ENCODE measurements at regions not wholly inside any gene's neighbourhood (a gene's known extent, or its start where the extent isn't known, plus 50 kb on each side); places are given as distances from the start of the nearest gene placed in this dataset.

- DNase-seq: no peak
These were observed 511.8 kb downstream of the CPS1 start for GRCh38 chr2:211068108-211068780.

- DNase-seq: no peak
These were observed 514.1 kb downstream of the CPS1 start for GRCh38 chr2:211070547-211070946.

GRCh38 chr2:211077216-211077767 lies 520.9 kb downstream of the CPS1 start:
- no peak for DNase-seq

DNA sequence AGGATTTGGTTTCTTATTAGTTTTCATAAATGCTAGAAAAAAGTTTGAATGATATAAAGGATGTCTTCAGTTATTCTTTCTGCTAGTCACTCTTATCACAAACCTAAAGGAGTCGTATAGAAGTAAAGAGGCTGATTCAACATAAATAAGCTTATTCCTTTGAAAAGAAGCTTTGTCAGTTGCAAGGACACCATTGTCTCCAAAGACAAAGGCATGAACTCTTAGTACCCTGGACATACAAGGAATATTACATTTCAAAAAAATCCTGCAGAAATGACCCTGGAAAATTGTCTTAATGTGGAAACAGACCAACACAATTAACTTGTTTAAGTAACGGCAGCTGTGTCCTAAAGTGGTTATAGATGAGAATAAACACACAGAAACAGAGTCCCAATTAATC lies 528.0 kb downstream of the CPS1 start:
- DNase-seq: no peak

- no peak for DNase-seq
These were observed 528.8 kb downstream of the CPS1 start for GRCh38 chr2:211085056-211085680.

GRCh38 chr2:211086049-211086448 lies 529.6 kb downstream of the CPS1 start:
- DNase-seq: no peak

DNA sequence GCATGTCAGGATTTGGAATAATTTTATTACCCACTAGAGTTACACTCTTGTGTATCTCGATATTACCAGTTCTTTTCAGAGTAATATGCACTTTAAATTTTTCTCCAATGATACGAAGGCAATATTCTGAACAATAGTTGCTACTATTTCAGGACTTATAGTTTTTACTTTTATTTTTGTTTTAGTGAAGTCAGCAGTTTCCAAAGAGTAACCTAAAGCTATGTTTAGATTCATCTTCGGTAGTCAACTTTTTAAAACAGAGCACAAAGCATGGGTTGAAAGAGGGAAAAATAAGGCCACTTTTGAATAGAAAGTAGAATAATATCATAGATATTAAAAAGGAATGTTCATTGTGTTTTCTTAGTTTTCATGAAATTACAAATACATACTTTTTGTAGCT lies 532.7 kb downstream of the CPS1 start:
- no peak for DNase-seq

GRCh38 chr2:211093743-211094303 lies 537.4 kb downstream of the CPS1 start:
- no peak for DNase-seq

- no peak for DNase-seq
These were observed 547.6 kb downstream of the CPS1 start for GRCh38 chr2:211103989-211104388.

- DNase-seq: no peak
These were observed 557.2 kb downstream of the CPS1 start for GRCh38 chr2:211113334-211114175.

GRCh38 chr2:211114826-211115455 lies 558.5 kb downstream of the CPS1 start:
- DNase-seq: no peak

GRCh38 chr2:211117026-211117425 lies 560.6 kb downstream of the CPS1 start:
- DNase-seq: no peak

DNA sequence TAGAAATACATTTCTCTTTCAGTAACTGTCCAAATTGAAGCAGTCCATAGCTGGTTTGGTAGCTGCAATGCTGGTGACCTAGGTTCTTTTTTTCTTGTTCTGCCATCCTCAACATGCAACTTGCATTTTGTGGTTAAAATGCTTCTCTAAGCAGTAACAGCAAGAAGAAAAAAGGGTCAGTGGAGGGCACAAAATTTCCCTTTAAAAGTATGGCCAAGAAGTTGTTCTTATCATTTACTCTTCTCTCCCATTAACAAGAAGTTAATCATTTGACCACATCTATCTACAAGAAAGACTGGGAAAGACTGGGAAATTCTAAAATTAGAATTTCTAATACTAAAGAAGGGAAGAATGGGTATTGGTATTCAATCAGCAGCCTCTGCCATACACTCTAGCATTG lies 569.9 kb downstream of the CPS1 start:
- DNase-seq: no peak

DNA sequence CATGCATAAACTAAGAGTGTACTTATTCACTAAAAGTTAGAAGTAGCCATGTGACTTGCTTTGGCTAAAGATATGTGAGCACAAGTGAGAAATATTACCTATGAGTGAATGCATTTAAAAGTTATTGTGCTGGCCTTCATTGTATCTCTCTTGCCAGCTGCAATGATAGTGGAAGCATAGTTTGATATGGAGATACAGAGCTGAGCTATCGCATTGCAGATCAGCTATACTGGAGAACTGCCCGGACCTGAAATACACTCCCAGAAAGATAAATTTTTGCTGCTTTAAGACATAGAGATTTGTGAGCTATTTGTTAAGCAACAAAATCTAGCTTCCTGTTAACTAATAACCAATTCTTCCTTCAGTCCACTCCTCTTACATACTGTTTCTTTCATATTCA lies 571.1 kb downstream of the CPS1 start:
- no peak for DNase-seq

GRCh38 chr2:211128287-211128686 lies 571.9 kb downstream of the CPS1 start:
- no peak for DNase-seq

GRCh38 chr2:211129798-211130197 lies 573.4 kb downstream of the CPS1 start:
- DNase-seq: no peak

GRCh38 chr2:211132046-211132445 lies 575.6 kb downstream of the CPS1 start:
- DNase-seq: no peak

- no peak for DNase-seq
These were observed 576.2 kb downstream of the CPS1 start for GRCh38 chr2:211132573-211132972.

GRCh38 chr2:211133766-211134165 lies 577.4 kb downstream of the CPS1 start:
- no peak for DNase-seq

DNA sequence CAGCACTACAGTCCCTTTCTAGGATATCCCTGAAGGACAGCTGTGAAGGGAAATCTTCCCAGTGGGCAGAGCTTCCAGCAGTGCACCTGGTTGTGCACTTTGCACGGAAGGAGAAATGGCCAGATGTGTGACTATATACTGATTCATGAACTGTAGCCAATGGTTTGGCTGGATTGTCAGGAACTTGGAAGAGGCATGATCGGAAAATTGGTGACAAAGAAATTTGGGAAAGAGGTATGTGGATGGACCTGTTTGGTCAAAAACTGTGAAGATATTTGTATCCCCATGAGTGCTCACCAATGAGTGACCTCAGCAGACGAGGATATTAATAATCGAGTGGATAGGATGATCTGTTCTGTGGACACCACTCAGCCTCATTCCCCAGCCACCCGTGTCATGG lies 582.2 kb downstream of the CPS1 start:
- DNase-seq: no peak

DNA sequence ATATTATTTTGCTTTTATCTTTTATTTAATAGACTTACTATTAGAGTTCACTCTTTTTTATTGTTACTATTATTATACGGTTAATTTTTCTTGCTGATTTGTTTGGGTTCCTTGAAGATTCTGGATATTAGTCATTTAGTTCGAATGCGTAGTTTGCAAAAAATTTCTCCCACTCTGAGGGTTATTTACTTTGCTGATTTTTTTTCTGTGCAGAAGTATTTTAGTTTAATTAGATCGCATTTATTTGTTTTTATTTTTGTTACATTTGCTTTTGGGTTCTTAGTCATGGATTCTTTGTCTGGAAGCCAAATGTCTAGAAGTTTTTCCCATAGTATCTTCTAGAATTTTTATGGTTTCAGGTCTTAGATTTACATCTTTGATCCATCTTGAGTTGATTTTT lies 585.2 kb downstream of the CPS1 start:
- DNase-seq: no peak

GRCh38 chr2:211144078-211144477 lies 587.7 kb downstream of the CPS1 start:
- DNase-seq: no peak
